Effector memory CD4-positive, alpha-beta T cell (primary cell): ENCODE measurements at regions not wholly inside any gene's neighbourhood (a gene's known extent, or its start where the extent isn't known, plus 50 kb on each side); places are given as distances from the start of the nearest gene placed in this dataset.
"Not testable (repeated sequence)": the region's sequence is repeated elsewhere in the genome, so short reads cannot be mapped to it uniquely, and the experiment has no call there.

Experiments
- DNase-seq, 3 donors: peaks; one replicate each; pipeline ENCODE4 v3.0.0-alpha.2; 2020
- H3K27ac ChIP-seq: 2 replicates; pipeline ENCODE4 v1.7.0; 2013; ENCODE audit warnings: mild to moderate bottlenecking, low read length, moderate library complexity; ENCODE audit not compliant: insufficient read depth, poor library complexity, severe bottlenecking
- H3K27me3 ChIP-seq: replicated peaks from 2 replicates; pipeline ENCODE4 v1.7.0; 2013; ENCODE audit warnings: mild to moderate bottlenecking, low read length; ENCODE audit not compliant: insufficient read depth, control insufficient read depth, poor library complexity, severe bottlenecking
- H3K36me3 ChIP-seq: 2 replicates; pipeline ENCODE4 v1.7.0; 2013; ENCODE audit warnings: mild to moderate bottlenecking, low read length, moderate library complexity; ENCODE audit not compliant: control insufficient read depth, insufficient read depth
- H3K4me1 ChIP-seq: 2 replicates; pipeline ENCODE4 v1.7.0; 2013; ENCODE audit warnings: low read length, mild to moderate bottlenecking; ENCODE audit not compliant: control insufficient read depth, insufficient read depth, poor library complexity, severe bottlenecking
- H3K4me3 ChIP-seq: 2 replicates; pipeline ENCODE4 v1.7.0; 2013; ENCODE audit warnings: low read length, low read depth, mild to moderate bottlenecking; ENCODE audit not compliant: insufficient read depth, poor library complexity, severe bottlenecking
- H3K9me3 ChIP-seq: 2 replicates; pipeline ENCODE4 v1.7.0; 2013; ENCODE audit warnings: mild to moderate bottlenecking, low read length, moderate library complexity; ENCODE audit not compliant: control insufficient read depth

DNA sequence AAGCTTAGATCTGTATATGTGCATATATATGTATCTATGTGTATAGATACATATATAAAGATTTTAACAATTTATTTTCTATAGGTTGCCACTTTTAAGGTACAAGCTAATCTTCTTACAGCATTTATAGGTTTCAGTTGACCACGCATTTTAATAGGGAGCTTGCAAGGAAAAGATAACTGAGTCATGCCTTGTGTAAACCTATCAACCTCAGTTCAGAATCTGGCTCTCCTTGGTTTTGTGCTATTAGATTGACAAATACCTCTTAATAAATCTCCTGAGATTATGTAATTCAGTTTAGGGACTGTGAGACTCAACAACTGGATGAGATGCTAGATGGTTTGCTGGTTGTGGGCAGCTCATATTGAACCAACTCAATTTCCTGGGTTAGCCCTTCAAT lies 114.7 kb upstream of the SERBP1 start:
- DNase-seq, result no peak
- H3K27me3 ChIP-seq, result no peaks in the 10 kb centered on the region

GRCh38 chr1:67545364-67545763 lies 115.2 kb upstream of the SERBP1 start:
- H3K27ac ChIP-seq, result no peak overlapping the region
- H3K9me3 ChIP-seq, result no peaks in the 10 kb centered on the region
- no peaks in the 10 kb centered on the region for H3K4me1 ChIP-seq
- no peak overlapping the region for H3K4me3 ChIP-seq
- H3K27me3 ChIP-seq, result no peaks in the 10 kb centered on the region
- no peak for DNase-seq
- no peaks in the 10 kb centered on the region for H3K36me3 ChIP-seq

More for the DNA sequence above, 114.7 kb upstream of the SERBP1 start:
- H3K4me3 ChIP-seq, result no peak overlapping the region
- H3K36me3 ChIP-seq, result no peaks in the 10 kb centered on the region
- no peak overlapping the region for H3K27ac ChIP-seq
- no peaks in the 10 kb centered on the region for H3K9me3 ChIP-seq
- no peaks in the 10 kb centered on the region for H3K4me1 ChIP-seq

DNA sequence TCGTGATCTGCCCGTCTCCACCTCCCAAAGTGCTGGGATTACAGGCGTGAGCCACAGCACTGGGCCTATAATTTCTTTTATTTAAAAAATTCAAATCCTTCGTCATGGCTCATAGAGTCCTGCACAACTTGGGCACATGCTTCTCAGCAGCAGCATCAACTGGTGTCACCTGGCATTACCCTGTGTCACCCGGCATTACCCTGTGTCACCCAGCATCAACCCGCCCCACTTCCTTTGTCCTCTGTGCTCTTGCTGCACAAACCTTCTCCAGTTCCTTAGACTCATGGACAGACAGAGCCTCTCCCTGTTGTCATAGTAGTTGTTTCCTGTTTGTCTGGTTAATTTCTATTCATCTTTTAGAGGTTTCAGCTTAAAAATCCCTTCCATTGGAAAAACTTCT lies 121.2 kb upstream of the SERBP1 start:
- Histone ChIP-seq H3K36me3 (no peaks in the 10 kb centered on the region), H3K9me3 (no peaks in the 10 kb centered on the region), H3K4me3 (no peak overlapping the region), H3K27me3 (no peaks in the 10 kb centered on the region), H3K4me1 (no peaks in the 10 kb centered on the region), H3K27ac (no peak overlapping the region)
- DNase-seq, result no peak

DNA sequence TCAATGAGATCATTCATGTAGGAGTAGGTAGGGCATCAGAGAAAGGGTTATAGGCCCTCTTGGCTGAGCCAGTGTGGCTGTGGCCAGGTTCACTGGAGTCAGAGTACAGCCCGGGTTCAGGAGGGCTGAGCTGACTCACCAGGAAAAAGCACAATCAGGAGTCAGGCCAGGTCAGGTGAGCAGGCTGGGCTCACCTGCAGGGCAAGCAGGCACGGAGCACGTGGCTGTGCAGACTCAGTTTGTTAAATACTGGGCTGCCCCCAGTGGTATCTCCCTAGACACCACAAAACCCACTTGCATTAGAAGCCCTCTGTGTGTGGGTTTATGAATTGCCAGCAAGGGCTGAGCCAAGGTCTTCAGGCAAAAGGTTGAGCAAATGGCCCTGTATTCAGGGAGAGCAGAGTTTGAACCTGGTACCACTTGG lies 122.1 kb upstream of the SERBP1 start:
- Histone ChIP-seq H3K36me3 (no peaks in the 10 kb centered on the region), H3K27ac (no peak overlapping the region), H3K4me3 (no peak overlapping the region), H3K9me3 (no peaks in the 10 kb centered on the region), H3K4me1 (no peaks in the 10 kb centered on the region), H3K27me3 (no peaks in the 10 kb centered on the region)
- DNase-seq, result no peak

GRCh38 chr1:67554204-67554603 lies 124.0 kb upstream of the SERBP1 start:
- not testable (repeated sequence) for H3K36me3 ChIP-seq, H3K27ac ChIP-seq, DNase-seq, H3K9me3 ChIP-seq, H3K4me3 ChIP-seq, H3K27me3 ChIP-seq, H3K4me1 ChIP-seq

DNA sequence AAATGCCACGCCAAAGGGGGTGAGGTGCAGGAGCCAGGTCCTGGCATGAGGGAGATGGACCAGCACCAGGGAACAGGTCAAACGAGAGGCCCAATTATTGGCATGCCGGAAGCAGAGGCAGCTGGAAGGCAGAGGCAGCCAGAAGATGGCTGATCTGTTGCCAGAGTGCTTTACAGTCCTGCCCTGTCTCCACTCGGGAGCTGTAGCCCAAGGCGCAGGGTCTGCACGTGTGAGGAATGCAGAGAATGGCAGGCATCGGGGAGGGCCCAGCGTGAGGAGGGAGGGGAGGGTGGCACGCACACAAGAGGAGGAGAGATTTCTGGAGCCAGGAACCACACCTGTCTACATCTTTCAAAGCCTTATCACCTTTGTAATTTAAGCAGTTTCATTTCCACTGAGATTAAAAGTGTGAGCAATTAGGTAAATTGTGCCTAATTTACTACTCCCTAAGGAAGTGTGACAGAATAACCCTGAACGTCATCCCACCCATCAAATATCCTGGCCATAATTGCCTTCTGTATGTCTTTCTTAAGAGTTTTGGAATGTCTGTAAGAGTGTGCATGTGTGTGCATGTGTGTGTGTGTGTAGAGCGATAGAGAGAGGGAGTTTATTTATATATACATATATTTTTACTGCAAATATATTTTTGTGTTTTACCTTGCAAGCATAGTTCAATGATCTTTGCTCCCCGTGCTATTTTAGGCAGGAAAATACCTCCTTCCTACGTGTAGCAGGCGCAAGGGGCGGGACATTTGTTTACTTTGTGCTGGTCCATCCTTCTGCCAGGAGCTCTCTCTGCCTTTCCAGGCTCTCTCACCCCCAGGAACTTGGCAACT lies 125.5 kb upstream of the SERBP1 start:
- H3K4me3 ChIP-seq, result no peak overlapping the region
- DNase-seq, result no peak
- no peaks in the 10 kb centered on the region for H3K27me3 ChIP-seq
- no peak overlapping the region for H3K27ac ChIP-seq
- H3K4me1 ChIP-seq, result no peaks in the 10 kb centered on the region
- no peaks in the 10 kb centered on the region for H3K36me3 ChIP-seq
- H3K9me3 ChIP-seq, result no peaks in the 10 kb centered on the region

DNA sequence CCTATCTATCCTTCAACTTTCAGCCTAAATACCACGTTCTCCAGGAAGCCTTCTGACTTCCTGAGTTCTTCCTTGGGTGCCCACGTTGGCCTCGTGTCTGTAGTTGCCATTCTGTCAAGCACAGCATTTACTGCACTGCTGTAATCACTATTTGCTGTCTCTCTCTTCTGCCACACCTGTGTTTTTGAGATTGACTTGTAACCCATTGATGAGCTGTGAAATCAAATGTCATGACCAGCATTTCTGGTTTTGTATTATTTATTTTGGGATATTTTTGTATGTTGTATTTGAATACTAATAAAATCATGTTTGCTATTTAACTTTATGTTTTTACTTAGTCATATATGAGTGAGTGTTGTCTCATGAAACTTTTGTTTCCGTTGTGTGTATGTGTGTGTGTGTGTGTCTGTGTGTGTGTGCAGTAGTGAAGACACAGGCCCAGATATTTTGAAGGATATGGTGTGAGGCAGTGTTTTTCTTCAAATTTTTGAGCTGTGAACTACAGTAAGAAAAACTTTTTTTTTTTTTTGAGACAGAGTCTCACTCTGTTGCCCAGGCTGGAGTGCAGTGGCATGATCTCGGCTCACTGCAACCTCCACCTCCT lies 126.2 kb upstream of the SERBP1 start:
- Histone ChIP-seq H3K9me3 (no peaks in the 10 kb centered on the region), H3K27ac (no peak overlapping the region), H3K4me3 (no peak overlapping the region), H3K4me1 (no peaks in the 10 kb centered on the region), H3K27me3 (no peaks in the 10 kb centered on the region), H3K36me3 (no peaks in the 10 kb centered on the region)
- no peak for DNase-seq

GRCh38 chr1:67557696-67558448 lies 127.1 kb upstream of the GADD45A start:
- DNase-seq, result no peak
- H3K27me3 ChIP-seq, result no peaks in the 10 kb centered on the region
- no peaks in the 10 kb centered on the region for H3K36me3 ChIP-seq
- no peak overlapping the region for H3K4me3 ChIP-seq
- H3K4me1 ChIP-seq, result no peaks in the 10 kb centered on the region
- H3K27ac ChIP-seq, result no peak overlapping the region
- H3K9me3 ChIP-seq, result no peaks in the 10 kb centered on the region

GRCh38 chr1:67558449-67559193 lies 126.4 kb upstream of the GADD45A start:
- H3K4me1 ChIP-seq, result no peaks in the 10 kb centered on the region
- no peaks in the 10 kb centered on the region for H3K27me3 ChIP-seq
- H3K36me3 ChIP-seq, result no peaks in the 10 kb centered on the region
- H3K4me3 ChIP-seq, result no peak overlapping the region
- H3K9me3 ChIP-seq, result no peaks in the 10 kb centered on the region
- no peak for DNase-seq
- H3K27ac ChIP-seq, result no peak overlapping the region
